AG09319 (cell line): ENCODE measurements at regions not wholly inside any gene's neighbourhood (a gene's known extent, or its start where the extent isn't known, plus 50 kb on each side); places are given as distances from the start of the nearest gene placed in this dataset.

Experiments
- DNase-seq: peaks from one replicate; pipeline ENCODE4 v3.0.0-alpha.2; 2010; ENCODE audit warnings: low read depth; ENCODE audit errors: extremely low read depth
- CTCF ChIP-seq: IDR thresholded peaks from 2 replicates; pipeline ENCODE4 v1.5.1; 2011; ENCODE audit warnings: low read depth, mild to moderate bottlenecking, inconsistent platforms, low read length, moderate library complexity

GRCh38 chr5:30103452-30104202 lies 1089.9 kb upstream of the CDH6 start:
- no peak for TF ChIP-seq CTCF
- no peak for DNase-seq

GRCh38 chr5:30103052-30103451 lies 1090.4 kb upstream of the CDH6 start:
- no peak for DNase-seq
- no peak for TF ChIP-seq CTCF

- no peak for DNase-seq
- no peak for TF ChIP-seq CTCF
These were observed 1091.3 kb upstream of the CDH6 start for GRCh38 chr5:30102185-30102584.

- no peak for DNase-seq
- TF ChIP-seq CTCF = no peak
These were observed 1092.6 kb upstream of the CDH6 start for GRCh38 chr5:30100929-30101328.

- no peak for DNase-seq
- no peak for TF ChIP-seq CTCF
These were observed 1093.3 kb upstream of the CDH6 start for GRCh38 chr5:30100148-30100713.

GRCh38 chr5:30099634-30100033 lies 1093.9 kb upstream of the CDH6 start:
- no peak for DNase-seq

More at GRCh38 chr5:30099634-30100033, 1093.9 kb upstream of the CDH6 start:
- no peak for TF ChIP-seq CTCF
